ENCODE measurements at regions not wholly inside any gene's neighbourhood (a gene's known extent, or its start where the extent isn't known, plus 50 kb on each side); places are given as distances from the start of the nearest gene placed in this dataset.

- no peak for DNase-seq (ENCODE audit: low read depth in 3 of 3)
These were observed 882.0 kb downstream of the TFAP2A start for GRCh38 chr6:9532621-9533557.

GRCh38 chr6:9527679-9528286 is 887.1 kb downstream of the TFAP2A start:
- DNase-seq (ENCODE audit: low read depth in 3 of 3), result no peak

GRCh38 chr6:9523462-9523861 is 891.4 kb downstream of the TFAP2A start:
- DNase-seq (ENCODE audit: low read depth in 3 of 3), result no peak

GRCh38 chr6:9522101-9522500 is 892.8 kb downstream of the TFAP2A start:
- DNase-seq (ENCODE audit: low read depth in 3 of 3), result no peak

- DNase-seq (ENCODE audit: low read depth in 3 of 3), result no peak
These were observed 893.7 kb downstream of the TFAP2A start for GRCh38 chr6:9521152-9521530.

- no peak for DNase-seq (ENCODE audit: low read depth in 3 of 3)
These were observed 894.3 kb downstream of the TFAP2A start for GRCh38 chr6:9520417-9521151.

GRCh38 chr6:9518431-9518830 is 896.4 kb downstream of the TFAP2A start:
- DNase-seq (ENCODE audit: low read depth in 3 of 3), result no peak

- DNase-seq (ENCODE audit: low read depth in 3 of 3), result no peak
These were observed 897.1 kb downstream of the TFAP2A start for GRCh38 chr6:9517806-9518205.

GRCh38 chr6:9515633-9516606 is 899.0 kb downstream of the TFAP2A start:
- no peak for DNase-seq (ENCODE audit: low read depth in 3 of 3)

GRCh38 chr6:9514146-9514545 is 900.7 kb downstream of the TFAP2A start:
- DNase-seq (ENCODE audit: low read depth in 3 of 3), result no peak

GRCh38 chr6:9511157-9511556 is 903.7 kb downstream of the TFAP2A start:
- DNase-seq (ENCODE audit: low read depth in 3 of 3), result no peak

GRCh38 chr6:9507136-9507895 is 907.6 kb downstream of the TFAP2A start:
- DNase-seq (ENCODE audit: low read depth in 3 of 3), result no peak

- no peak for DNase-seq (ENCODE audit: low read depth in 3 of 3)
These were observed 910.7 kb downstream of the TFAP2A start for GRCh38 chr6:9504191-9504590.

- DNase-seq (ENCODE audit: low read depth in 3 of 3), result no peak
These were observed 911.6 kb downstream of the TFAP2A start for GRCh38 chr6:9503111-9503761.

GRCh38 chr6:9499709-9500108 is 915.2 kb downstream of the TFAP2A start:
- no peak for DNase-seq (ENCODE audit: low read depth in 3 of 3)

GRCh38 chr6:9496837-9497236 is 918.0 kb downstream of the TFAP2A start:
- DNase-seq (ENCODE audit: low read depth in 3 of 3), result no peak

GRCh38 chr6:9494864-9495263 is 920.0 kb downstream of the TFAP2A start:
- no peak for DNase-seq (ENCODE audit: low read depth in 3 of 3)

GRCh38 chr6:9492790-9493189 is 922.1 kb downstream of the TFAP2A start:
- no peak for DNase-seq (ENCODE audit: low read depth in 3 of 3)

- DNase-seq (ENCODE audit: low read depth in 3 of 3), result no peak
These were observed 927.7 kb downstream of the TFAP2A start for GRCh38 chr6:9487128-9487527.

- no peak for DNase-seq (ENCODE audit: low read depth in 3 of 3)
These were observed 928.9 kb downstream of the TFAP2A start for GRCh38 chr6:9485992-9486391.
